Right atrium auricular region (tissue), 2 donors: ENCODE measurements at regions not wholly inside any gene's neighbourhood (a gene's known extent, or its start where the extent isn't known, plus 50 kb on each side); places are given as distances from the start of the nearest gene placed in this dataset.

Experiments used
- DNase-seq: peaks from one replicate; pipeline ENCODE4 v3.0.0-alpha.2; 2019; ENCODE audit warnings: low spot score
- H3K27ac ChIP-seq, 2 donors: fragments of 200-600 bp; sonication (generic); 1 replicate in 1 of 2; 2 replicates in 1 of 2; pipeline ENCODE4 v1.5.1; 2016 to 2019
- H3K27me3 ChIP-seq, 2 donors: fragments of 200-600 bp; sonication (generic); one replicate each; pipeline versions ENCODE4 v1.5.1 to v1.6.0; 2017 to 2019
- H3K36me3 ChIP-seq: fragments of 200-600 bp; sonication (generic); one replicate; pipeline ENCODE4 v1.5.1; 2016
- H3K4me1 ChIP-seq, 2 donors: fragments of 200-600 bp; sonication (generic); one replicate each; pipeline versions ENCODE4 v1.5.1 to v1.6.0; 2017 to 2019
- H3K4me3 ChIP-seq, 2 donors: fragments of 200-600 bp; sonication (generic); 1 replicate in 1 of 2; 2 replicates in 1 of 2; pipeline ENCODE4 v1.5.1; 2017 to 2019; ENCODE audit warnings: mild to moderate bottlenecking in 1 of 2, moderate library complexity in 1 of 2
- H3K9me3 ChIP-seq, 2 donors: fragments of 200-600 bp; sonication (generic); one replicate each; pipeline ENCODE4 v1.5.1; 2019
- CTCF ChIP-seq, 2 donors: fragments of 200-600 bp; sonication (generic); IDR thresholded peaks; one replicate each; pipeline ENCODE4 v1.5.1; 2019; ENCODE audit warnings: antibody characterized with exemption in 2 of 2

DNA sequence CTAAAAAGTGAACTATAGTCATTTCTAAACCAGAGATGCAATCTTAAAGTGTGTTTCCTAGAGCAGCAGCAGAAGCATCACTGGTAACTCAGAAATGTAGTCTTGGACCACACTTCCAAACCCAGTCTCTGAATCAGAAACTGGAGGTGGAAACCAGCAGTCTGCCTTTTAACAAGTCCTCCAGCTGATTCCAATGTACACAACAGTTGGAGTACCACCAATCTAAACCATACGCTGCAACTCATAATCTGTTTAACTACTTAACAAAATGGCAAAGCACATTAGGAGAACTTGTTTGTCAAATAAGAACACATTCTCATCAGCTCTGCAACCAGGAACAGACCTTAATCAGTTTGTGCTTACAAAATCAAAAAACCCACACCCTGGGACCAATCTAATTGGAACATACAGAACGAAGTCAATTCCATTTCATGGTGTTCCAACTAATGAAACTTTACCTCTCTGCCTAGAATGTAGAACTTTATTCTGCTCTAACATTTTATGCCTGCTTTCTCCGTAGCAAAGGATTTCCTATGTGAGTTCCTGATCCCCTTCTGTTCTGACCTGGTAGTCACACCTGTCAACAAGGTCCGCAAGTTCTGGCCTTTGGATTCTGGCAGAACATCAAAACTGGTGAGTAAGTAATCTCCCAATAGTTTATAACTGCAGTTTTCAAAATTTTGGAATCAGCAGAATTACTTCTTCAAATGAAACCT lies 390.4 kb downstream of the HTR1B start:
- no peak for DNase-seq
- no peaks in the 10 kb centered on the region for H3K4me1 ChIP-seq
- no peak for TF ChIP-seq CTCF (IDR thresholded peaks at IDR 0.05)
- H3K27ac ChIP-seq: no peak overlapping the region
- H3K36me3 ChIP-seq: no peaks in the 10 kb centered on the region
- H3K4me3 ChIP-seq: no peak overlapping the region
- H3K27me3 ChIP-seq: no peaks in the 10 kb centered on the region
- no peaks in the 10 kb centered on the region for H3K9me3 ChIP-seq

DNA sequence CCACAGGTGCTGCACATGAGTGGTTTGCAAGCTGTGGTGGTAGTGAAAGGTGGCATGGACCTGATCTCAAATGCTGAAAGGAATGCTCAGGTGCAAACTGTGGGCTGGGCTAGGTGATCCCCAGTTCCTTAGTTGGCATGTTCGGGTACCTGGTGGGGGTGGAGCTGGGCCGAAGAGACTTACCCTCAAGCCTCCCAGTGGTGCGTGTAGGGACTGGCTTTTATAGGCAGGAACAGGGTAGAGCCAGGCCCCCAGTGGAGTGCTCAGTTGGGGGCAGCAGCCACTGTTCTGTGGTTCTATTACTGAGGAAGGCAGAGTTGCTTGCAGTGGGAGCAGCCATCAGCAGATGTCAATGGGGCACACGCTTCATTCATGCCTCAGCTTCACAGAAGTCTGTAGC lies 399.8 kb downstream of the HTR1B start:
- no peak for TF ChIP-seq CTCF (IDR thresholded peaks at IDR 0.05)
- Histone ChIP-seq H3K4me1 (no peaks in the 10 kb centered on the region), H3K27me3 (no peaks in the 10 kb centered on the region), H3K4me3 (no peak overlapping the region), H3K27ac (no peak overlapping the region), H3K9me3 (no peaks in the 10 kb centered on the region), H3K36me3 (no peaks in the 10 kb centered on the region)
- DNase-seq: no peak

- H3K4me3 ChIP-seq: no peak overlapping the region
- peaks cover 0 to 11% of the 10 kb centered on the region in 2 donors for H3K9me3 ChIP-seq
- no peak for TF ChIP-seq CTCF (IDR thresholded peaks at IDR 0.05)
- no peak for DNase-seq
- no peaks in the 10 kb centered on the region for H3K36me3 ChIP-seq
- H3K27ac ChIP-seq: no peak overlapping the region
- no peaks in the 10 kb centered on the region for H3K27me3 ChIP-seq
- H3K4me1 ChIP-seq: no peaks in the 10 kb centered on the region
These were observed 407.6 kb downstream of the HTR1B start for GRCh38 chr6:77055711-77056110.

GRCh38 chr6:77040568-77041195 lies 422.6 kb downstream of the HTR1B start:
- H3K36me3 ChIP-seq: no peaks in the 10 kb centered on the region
- no peak overlapping the region for H3K4me3 ChIP-seq
- no peak overlapping the region for H3K27ac ChIP-seq
- TF ChIP-seq CTCF (IDR thresholded peaks at IDR 0.05): no peak
- H3K27me3 ChIP-seq: no peaks in the 10 kb centered on the region
- DNase-seq: no peak
- H3K9me3 ChIP-seq: peaks cover 0 to 16% of the 10 kb centered on the region in 2 donors
- no peaks in the 10 kb centered on the region for H3K4me1 ChIP-seq

DNA sequence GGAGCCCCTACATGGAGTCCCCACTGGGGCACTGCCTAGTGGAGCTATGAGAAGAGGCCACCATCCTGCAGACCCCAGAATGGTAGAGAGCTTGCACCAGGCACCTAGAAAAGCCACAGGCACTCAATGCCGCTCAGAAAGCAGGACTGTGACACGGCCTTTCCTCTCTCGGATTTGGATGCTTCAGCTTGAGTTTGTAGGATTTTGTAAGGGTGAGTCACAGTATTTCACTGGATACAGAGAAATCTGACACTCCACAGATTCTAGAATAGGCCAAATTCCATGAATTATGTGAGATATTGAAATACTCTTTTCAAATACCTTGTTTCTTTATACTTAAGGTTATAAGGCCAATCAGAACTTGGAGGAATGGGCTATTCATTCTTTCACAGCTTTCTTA lies 424.5 kb downstream of the HTR1B start:
- TF ChIP-seq CTCF (IDR thresholded peaks at IDR 0.05): no peak
- H3K4me1 ChIP-seq: no peaks in the 10 kb centered on the region
- H3K4me3 ChIP-seq: no peak overlapping the region
- H3K27me3 ChIP-seq: no peaks in the 10 kb centered on the region
- peaks cover 0 to 16% of the 10 kb centered on the region in 2 donors for H3K9me3 ChIP-seq
- no peaks in the 10 kb centered on the region for H3K36me3 ChIP-seq
- DNase-seq: no peak
- H3K27ac ChIP-seq: no peak overlapping the region
